ENCODE measurements at regions not wholly inside any gene's neighbourhood (a gene's known extent, or its start where the extent isn't known, plus 50 kb on each side); places are given as distances from the start of the nearest gene placed in this dataset.
"Not testable (repeated sequence)": the region's sequence is repeated elsewhere in the genome, so short reads cannot be mapped to it uniquely, and the experiment has no call there.

GRCh38 chr9:134532084-134532483 is 109.5 kb upstream of the COL5A1 start:
- Histone ChIP-seq H3K27ac (no peak overlapping the region), H3K9me3 (no peaks in the 10 kb centered on the region), H3K4me3 (no peak overlapping the region), H3K36me3 (no peaks in the 10 kb centered on the region), H3K27me3 (no peaks in the 10 kb centered on the region), H3K4me1 (no peaks in the 10 kb centered on the region)
- intact Hi-C loops (cut with DNase I) = no loop called here
- no peak for TF ChIP-seq CTCF (IDR thresholded peaks at IDR 0.05)
- FAIRE-seq (no peak), ATAC-seq (no peak), DNase-seq (no peak)
- 76 to 80% methylated on average over 12 of the region's 12 CpGs for WGBS, 2 donors

DNA sequence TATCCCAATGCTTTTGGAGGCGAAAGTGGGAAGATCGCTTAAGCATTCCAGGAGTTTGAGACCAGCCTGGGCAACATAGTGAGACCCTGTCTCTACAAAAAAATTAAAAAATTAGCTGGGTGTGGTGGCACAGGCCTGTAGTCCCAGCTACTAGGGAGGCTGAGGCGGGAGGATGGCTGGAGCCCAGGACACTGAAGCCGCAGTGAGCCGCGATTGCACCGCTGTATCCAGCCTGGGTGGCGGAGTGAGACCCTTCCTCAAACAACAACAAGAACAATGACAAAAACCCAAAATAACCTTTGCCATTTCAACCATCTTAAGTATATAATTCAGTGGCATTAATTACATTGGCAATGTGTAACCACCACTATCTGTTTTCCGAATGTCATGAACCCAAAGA is 108.9 kb upstream of the COL5A1 start:
- intact Hi-C loops (cut with DNase I); DNase-seq; H3K27ac ChIP-seq; H3K9me3 ChIP-seq; H3K36me3 ChIP-seq; H3K27me3 ChIP-seq; H3K4me1 ChIP-seq; H3K4me3 ChIP-seq; ATAC-seq; FAIRE-seq: not testable (repeated sequence)
- 83 to 93% methylated on average over 9 of the region's 9 CpGs for WGBS, 2 donors

GRCh38 chr9:134533850-134534588 is 107.6 kb upstream of the COL5A1 start:
- FAIRE-seq (no peak), DNase-seq (no peak), ATAC-seq (no peak)
- H3K4me1 ChIP-seq = no peaks in the 10 kb centered on the region
- no peak for TF ChIP-seq CTCF (IDR thresholded peaks at IDR 0.05)
- H3K4me3 ChIP-seq = no peak overlapping the region
- no peaks in the 10 kb centered on the region for H3K27me3 ChIP-seq
- intact Hi-C loops (cut with DNase I) = no loop called here
- no peaks in the 10 kb centered on the region for H3K9me3 ChIP-seq
- no peak overlapping the region for H3K27ac ChIP-seq
- WGBS, 2 donors = 50 to 59% methylated on average over 26 to 28 of the region's 28 CpGs
- no peaks in the 10 kb centered on the region for H3K36me3 ChIP-seq

GRCh38 chr9:134534661-134535080 is 106.9 kb upstream of the COL5A1 start:
- Histone ChIP-seq H3K27ac (no peak overlapping the region), H3K36me3 (no peaks in the 10 kb centered on the region), H3K27me3 (no peaks in the 10 kb centered on the region), H3K4me1 (no peaks in the 10 kb centered on the region), H3K4me3 (no peak overlapping the region), H3K9me3 (no peaks in the 10 kb centered on the region)
- 57 to 70% methylated on average over 12 of the region's 12 CpGs for WGBS, 2 donors
- DNase-seq (no peak), FAIRE-seq (no peak), ATAC-seq (no peak)
- no peak for TF ChIP-seq CTCF (IDR thresholded peaks at IDR 0.05)
- intact Hi-C loops (cut with DNase I) = no loop called here

- WGBS, 2 donors = 76 to 77% methylated on average over 9 of the region's 9 CpGs
- no peaks in the 10 kb centered on the region for H3K4me1 ChIP-seq
- H3K27me3 ChIP-seq = no peaks in the 10 kb centered on the region
- DNase-seq (peak in 1 of 6 donors; percentile 10), ATAC-seq (no peak), FAIRE-seq (no peak)
- no peaks in the 10 kb centered on the region for H3K9me3 ChIP-seq
- intact Hi-C loops (cut with DNase I) = no loop called here
- H3K36me3 ChIP-seq = no peaks in the 10 kb centered on the region
- no peak overlapping the region for H3K27ac ChIP-seq
- TF ChIP-seq CTCF (IDR thresholded peaks at IDR 0.05) = no peak
- no peak overlapping the region for H3K4me3 ChIP-seq
These were observed 106.4 kb upstream of the COL5A1 start for GRCh38 chr9:134535171-134535570.

All from pancreas (tissue), 10 donors.